ENCODE measurements at regions not wholly inside any gene's neighbourhood (a gene's known extent, or its start where the extent isn't known, plus 50 kb on each side); places are given as distances from the start of the nearest gene placed in this dataset.
A peak's percentile ranks its signal among the peaks of the same experiment; 100 is the strongest.

DNA sequence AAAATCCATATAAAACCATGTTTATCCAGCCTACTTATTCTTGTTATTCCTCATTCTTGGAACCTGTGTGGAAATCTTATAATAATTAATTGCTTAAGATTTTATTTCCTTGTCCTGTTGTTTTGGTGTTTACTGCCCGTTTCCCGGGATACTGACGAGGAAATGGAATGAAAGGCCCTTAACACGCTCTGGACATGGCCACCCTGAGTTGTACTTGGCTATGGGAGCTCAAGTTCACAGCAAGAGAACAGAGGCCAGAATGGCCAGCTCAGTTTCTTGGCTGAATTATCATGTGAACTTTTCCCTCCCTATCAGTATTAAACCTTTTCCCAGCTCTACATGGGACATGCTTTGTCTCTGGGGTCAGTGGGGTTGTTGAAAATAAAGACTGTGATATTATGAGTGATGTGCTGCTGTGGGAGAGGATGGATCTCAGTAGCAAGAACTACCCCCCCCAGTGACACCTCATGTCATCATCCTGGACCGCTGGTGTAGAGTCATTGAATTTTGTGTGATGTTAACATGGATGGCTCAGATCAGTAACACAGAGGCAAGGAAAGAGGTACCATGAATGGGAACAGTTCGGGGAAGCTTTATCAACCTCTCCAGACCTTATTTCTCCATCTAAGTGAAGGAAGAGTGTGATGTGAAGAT is 87.0 kb upstream of the IGFBP3 start:
- no peak for DNase-seq (ENCODE audit: low spot score)

DNA sequence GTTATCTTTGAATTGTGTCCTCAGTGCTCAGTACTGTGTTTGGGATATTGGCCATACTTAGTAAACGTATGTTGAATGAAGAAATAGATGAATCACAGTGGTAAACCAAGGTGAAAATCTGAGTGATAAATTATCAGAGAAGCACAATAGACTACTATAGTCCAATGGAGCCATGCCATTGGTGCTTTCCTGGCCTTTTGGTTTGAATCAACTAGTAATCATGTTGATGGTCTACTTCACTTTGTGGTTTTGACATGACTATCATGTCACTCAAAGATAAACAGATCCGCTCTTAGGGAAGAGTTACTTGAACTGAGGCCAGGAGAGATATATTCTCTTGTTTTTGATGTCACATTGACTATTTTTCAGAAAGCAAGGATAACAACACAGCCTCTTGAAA is 86.1 kb upstream of the IGFBP3 start:
- no peak for DNase-seq (ENCODE audit: low spot score)

DNA sequence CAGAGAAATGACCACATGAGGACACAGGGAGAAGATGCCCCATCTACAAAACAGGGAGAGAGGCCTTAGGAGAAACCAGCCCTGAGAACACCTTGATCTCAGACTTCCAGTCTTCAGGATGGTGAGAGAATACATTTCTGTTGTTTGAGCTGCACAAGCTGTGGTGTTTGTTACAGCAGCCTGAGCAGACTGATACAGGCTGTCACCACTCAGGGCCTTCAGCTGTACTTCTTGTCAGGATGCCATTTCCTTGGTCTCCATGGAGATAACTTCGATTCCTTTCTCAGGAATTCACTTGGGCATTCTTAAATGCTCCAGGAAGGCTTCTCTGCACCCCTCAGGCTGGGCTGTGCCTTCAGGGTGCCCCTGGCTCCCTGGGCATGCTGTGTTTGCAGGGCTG is 85.7 kb upstream of the IGFBP3 start:
- DNase-seq (ENCODE audit: low spot score), result no peak

DNA sequence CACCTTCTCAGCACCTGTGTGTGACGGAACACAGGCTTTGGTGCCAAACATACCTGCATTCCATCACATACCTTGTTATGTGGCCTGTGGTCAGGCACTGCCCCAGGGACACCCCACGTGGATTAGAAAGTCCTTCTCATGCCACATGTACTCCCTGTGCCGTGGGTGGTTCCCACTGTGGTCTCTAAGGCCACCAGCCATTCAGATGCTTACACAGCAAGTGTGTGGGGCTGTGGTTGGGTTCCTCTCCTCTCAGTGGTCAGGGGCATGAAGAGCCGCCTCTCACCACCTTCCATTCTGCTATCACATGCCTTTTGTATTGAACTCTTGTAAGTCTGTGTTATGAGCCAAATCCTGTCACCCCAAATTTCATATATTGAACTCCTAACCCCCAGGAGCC is 85.1 kb upstream of the IGFBP3 start:
- DNase-seq (ENCODE audit: low spot score), result no peak

DNA sequence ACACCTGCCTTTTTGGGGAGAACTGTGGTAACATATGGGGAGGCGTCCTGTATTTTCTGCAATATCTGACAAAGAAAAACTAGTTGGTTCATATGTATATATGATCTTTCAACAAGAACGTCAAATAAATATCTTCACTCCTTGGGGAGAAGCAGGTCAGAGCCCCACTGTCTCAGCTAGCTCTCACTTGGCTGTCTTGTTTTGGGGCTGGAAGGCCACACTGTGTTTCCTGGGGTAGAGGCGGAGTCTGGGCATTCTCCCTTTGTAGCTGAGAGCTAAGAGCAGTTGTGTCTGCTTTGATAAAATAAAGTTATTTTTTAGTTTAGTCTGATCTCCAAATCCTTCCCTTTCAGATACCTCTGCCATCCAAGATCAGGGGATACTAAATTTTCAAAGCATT is 83.9 kb upstream of the IGFBP3 start:
- DNase-seq (ENCODE audit: low spot score), result no peak

DNA sequence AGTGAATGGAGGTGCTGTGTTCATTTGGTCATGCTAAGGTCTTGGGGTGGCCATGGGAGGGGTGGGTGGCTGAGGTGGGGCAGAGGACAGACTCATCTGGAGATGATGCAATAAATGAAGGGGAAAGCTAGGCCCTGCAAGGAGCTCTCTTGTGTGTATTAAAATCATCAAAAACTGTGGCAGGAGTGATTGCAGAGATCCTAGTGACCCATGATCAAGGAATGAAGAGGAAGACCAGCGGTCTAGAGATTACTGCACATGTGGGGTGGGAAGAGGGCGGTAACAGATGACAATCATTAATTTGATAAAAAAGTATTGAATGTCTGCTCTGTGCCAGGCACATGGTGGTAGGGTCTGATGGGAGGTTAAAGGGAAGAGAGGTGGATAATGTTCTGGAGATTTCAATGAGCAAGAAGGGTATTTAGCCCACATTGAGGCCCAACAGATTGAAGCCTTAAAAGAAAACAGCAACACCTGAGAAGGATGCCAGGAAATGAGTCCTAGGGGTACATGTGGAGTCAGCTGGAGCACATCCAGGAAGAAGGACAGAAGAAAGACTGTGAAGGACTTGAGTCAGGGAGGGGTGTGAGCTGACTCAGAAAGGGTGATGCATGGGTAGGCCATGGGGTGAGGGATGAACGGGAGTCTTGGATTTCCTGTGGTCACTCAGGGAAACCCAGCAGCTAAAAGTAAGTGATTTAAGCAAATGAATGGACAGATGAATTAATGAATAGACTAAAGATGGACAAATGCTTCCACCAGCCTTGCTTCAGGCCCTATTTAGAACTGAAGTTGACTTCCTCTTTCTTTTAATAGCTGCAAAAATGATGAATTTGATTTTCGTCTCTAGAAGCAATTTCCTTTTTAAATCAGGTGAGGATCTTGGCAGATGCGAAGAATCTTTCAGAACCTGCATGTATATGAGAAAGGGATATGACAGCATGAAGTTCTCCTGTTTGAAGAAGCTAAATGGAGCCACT is 83.1 kb upstream of the IGFBP3 start:
- DNase-seq (ENCODE audit: low spot score), result peak; percentile 75

DNA sequence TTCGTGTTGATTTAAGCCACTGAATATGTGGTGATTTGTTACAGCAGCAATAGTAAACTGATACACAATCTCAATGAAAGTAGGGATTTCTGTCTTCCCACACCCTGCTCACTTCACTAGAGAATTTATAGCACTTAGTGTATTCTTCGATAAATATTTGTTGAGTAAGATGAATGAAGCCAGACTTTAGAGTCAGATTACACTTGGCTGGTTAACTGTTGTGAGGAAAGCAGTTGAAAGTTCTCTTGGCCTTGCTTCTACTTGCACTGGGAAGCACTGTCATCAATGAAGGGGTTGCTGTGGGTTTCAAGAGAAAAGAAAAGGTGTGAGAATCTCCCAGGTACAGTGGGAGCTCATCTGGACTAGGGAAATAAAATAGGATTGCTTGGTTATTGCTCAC is 82.1 kb upstream of the IGFBP3 start:
- DNase-seq (ENCODE audit: low spot score), result no peak

DNA sequence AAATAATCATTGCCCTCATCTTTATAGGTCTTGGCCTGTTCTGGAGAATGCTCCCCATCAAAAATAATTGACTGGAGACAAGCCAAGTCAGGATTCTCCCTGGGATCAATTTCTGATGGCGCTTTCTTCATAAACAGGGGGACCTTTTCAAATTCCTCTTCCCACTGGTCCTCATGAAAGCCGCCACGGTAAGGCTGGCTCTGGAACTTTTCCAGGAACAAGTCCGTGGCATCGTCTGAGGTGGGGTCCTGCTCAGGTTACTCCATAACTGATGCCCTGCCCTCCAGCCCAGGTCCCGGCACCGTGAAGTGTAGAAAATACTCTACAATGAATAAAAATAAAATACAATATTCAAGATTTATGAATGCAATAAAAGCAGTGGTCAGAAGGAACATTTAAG is 79.4 kb upstream of the IGFBP3 start:
- DNase-seq (ENCODE audit: low spot score), result no peak

DNA sequence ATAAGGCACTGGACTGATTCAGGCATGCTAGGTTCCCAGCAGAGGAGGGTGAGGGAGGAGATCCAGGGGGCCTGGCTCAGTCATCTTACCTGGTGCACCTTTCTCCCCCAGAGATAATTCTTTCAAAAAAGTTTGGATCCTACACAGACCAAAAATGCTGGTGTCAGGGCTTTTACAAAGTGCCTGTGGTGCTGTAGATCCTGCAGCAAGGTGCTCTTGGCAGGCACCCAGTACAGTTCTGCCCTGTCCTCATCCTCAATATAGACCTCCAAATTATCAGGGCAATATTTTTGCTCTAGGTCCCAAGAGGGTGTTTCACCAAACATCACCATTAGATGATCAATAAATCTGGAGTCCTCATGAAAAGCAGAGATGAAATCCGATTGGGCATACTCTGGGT is 78.5 kb upstream of the IGFBP3 start:
- DNase-seq (ENCODE audit: low spot score), result no peak

DNA sequence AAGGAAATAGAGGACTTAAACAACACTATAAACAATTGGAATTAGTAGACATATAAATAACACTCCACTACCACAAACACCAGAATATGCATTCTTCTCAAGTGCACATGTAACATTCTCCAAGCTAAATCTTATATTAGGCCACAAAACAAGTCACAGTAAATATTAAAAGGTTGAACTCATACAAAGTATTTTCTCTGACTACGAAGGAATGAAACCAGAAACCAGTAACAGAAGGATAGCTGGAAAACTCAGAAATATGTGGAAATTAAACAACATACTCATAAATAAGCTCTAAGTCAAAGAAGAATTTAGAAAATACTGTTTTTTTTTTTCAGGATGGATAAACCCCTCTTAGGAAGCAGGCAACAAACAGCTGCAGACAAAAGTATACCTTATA is 77.4 kb upstream of the IGFBP3 start:
- DNase-seq (ENCODE audit: low spot score), result no peak

DNA sequence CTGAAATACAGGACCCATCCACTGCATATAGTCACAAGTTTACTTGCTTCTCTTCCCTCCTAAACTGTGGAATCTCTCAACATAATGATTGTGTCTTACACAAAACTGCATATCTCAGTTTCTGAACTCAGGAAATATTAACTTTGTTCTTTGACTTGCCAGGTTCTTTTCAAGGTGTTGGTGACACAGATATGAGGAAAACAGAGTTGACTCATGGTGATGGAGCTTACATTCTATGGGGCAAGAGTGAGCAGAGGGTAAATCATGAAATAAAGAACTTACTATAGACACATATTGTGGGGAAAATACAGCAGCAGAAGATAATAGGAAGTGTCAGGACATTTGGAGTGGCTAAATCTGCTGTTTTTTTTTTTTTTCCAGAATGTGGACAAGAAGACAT is 72.5 kb upstream of the IGFBP3 start:
- no peak for DNase-seq (ENCODE audit: low spot score)

DNA sequence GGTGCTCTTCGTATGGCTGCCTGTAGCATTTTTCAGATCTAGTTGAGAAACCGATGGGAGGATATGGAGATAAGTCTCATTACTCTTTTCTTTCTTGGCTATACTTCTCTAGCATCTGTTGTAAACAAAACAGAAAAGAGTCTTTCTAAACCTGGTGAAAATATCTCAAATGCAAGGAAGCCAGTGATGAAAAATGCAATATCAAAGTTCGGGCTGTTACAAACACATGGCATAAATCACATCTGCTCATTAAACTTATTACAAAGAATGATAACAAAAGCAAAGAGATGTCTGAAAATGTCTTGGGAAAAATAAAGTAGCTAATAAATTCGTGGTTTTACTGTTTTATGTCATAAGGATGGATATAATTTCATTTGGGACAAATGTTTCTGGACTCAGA is 71.8 kb upstream of the IGFBP3 start:
- DNase-seq (ENCODE audit: low spot score), result no peak

DNA sequence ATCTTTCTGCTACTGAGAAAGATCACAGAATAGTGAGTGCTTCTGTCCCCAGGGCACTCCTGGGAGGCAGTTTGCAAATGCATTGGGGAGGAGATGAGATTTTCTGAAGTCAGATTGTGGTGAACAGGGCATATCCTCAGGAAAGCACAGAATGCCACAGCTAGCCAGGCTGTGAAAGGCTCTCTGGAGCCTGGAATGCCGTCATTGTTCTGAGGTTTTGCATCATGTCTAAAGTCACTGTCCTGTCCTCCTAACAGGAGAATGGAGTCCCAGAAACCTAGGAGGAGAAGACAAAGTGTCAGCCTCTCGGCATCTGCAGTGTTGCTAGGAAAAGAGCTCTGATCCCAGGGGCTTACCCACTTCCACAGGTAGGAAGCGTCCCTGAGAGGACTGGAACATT is 69.2 kb upstream of the IGFBP3 start:
- peak; percentile 4 for DNase-seq (ENCODE audit: low spot score)

DNA sequence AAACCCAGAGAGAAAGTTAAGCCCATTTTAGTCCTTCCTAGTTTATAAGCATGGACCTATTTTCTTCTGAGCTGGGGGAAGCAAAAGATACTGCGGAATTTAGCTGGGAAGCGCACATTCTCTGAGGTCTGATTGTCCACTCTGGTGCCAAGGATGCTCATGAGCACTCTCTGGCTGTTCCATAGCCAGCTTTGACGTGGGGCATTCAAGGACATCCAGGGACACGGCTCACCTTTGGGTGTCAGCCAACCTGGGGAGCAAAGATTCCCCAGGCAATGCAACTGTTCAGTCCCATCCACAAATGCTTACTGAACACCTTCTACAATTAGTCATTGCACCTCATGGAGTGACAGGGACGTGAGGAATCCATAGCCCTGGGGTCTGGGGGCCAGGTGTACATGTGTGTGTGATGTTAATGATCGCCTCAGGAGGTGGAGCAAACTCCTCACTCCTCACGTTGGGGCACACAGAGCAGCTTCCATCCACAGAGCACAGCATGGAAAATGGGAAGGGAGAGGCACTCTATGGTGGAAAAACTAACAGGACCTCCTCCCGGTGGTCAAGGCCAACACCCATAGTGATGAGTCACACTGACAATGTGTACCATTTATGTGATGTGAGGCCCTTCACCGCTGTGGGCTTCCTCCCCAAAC is 67.5 kb upstream of the IGFBP3 start:
- no peak for DNase-seq (ENCODE audit: low spot score)

DNA sequence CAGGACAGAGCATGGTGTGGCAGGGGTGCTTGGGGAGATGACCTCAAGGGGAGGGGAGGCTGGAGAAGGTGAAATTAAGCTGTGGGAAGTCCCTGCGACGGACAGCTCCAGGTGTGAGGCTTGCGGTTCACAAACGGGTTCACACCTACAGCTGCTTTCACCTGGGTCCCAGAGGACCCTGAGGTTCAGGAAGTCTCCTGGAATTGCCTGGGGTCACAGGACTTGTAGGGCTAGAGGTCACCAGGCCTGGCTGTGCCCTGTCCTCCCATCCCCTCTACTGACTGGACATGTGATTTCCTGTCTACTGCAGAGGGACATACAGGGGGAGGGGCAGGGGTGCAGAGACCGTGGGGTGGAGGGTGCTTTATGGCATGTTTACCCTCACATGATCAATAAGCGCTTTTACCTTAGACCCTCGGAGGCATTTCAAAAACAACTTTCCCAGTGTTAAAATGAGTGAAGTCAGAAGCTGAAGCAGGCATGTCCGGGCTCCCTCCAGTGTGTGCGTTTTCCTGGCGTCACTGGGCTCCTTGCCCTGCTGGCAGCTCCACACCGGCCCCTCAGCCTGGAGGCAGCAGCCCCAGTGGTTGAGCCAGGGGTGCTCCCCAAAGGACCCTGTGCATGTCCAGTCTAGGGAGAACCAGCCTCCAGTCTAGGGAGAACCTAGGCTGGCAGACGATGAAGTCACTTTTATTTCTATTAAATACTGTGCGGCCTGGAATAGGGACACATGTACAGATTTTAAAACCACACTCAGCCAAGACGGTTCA is 66.6 kb upstream of the IGFBP3 start:
- no peak for DNase-seq (ENCODE audit: low spot score)

DNA sequence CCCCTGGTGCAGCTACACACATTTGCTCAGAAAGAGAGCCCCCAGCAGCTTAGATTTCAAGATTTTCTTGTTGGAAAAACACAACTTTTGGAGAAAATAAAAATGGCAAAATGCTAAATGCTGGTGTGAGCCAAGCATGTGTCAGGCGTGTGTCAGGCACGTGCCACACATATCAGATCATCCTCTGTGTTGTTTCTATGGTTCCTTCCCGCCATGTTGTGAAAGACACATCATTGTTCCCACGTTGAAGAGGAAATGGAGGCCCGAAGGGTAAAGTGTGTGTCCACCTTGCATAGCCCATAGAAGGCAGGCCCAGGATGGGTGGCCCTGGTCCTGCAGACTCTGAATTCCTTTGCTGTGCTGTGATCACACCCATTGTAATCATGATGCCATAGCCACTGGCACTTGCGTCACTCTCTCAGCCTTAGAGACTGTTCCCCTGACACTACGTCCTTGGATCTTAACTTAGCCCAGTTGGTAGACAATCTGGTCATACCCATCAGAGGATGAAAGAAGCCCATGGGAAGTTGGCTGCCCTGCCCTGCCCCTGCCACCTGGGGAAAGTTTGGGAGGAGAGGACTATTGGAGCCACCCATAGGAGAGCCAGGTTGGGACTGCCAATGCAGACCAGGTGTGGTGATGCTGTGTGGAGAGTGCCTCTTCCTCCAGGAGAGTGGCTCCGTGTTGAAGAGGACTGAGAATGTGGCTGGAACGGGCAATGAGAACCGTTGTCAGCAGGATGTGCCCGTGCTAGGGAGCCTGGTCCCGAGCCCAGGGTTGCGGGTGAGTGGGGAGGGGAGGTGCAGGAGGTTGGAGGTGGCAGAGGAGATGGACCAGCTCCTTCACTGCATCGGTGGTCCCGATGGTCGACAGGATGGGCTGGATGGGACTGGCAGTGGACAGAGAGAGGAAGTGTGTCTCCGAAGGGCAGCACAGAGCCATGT is 65.6 kb upstream of the IGFBP3 start:
- no peak for DNase-seq (ENCODE audit: low spot score)

DNA sequence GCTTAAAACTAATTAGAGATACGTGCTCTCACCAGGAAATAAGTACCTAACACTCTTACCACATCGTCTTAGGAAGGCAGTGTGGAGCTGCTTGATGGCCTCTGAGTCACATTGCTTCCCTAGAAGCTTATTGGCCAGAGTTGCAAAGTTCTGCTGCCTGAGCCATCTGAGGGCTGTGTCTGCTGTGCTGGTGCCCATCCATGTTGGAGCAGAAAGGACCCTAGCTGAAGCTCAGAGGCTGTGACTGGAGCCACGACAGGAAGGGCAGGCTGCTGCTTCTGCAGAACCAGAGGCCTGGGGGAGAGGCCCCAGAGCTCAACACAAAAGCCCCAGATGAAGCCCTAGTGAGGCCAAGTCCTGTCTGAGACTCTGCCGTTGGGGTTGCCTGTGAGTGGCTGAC is 64.8 kb upstream of the IGFBP3 start:
- DNase-seq (ENCODE audit: low spot score), result peak; percentile 86

DNA sequence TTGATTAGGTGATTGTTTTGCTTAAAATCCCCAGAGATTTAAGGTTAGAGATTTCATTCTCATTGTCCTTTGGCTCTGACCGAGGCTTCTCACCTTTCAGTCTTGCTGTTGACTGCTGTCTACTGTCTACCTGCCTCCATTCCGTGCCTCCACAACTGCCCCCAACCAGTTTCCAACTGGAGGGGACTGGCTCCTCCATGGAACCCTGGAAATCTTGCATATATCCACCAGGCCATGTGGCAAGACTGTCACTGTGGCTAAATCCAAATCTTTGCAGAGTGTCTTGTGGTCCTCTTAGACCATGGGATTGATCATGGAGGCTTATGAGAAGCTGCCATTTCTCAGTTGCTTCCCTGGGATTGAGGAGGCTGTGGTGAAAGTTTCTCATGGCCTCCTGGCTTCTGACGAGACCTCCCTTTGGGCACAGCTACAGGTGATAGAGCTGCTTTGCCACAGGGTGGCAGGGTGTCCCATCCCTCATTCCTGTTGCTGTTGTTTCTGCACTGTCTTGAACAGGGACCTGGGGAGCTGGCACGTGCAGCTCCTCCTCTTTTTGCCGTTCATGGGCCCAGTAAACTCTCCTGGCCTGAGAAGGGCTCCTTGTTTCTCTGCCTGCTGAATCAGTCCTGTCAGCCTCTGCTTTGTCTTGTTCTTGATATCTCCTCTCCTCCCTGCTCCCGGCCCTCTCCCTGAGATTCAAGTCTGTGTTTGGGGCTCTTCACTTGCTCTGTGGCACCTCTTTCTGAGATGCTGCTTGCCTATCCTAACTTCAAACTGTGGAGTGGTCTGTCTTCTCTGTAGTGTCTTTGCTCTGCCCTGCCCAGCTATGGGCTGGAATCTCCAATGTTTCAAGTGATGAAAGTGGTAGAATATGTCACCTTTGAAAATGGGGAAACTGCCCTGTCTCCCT is 63.6 kb upstream of the IGFBP3 start:
- DNase-seq (ENCODE audit: low spot score), result no peak

DNA sequence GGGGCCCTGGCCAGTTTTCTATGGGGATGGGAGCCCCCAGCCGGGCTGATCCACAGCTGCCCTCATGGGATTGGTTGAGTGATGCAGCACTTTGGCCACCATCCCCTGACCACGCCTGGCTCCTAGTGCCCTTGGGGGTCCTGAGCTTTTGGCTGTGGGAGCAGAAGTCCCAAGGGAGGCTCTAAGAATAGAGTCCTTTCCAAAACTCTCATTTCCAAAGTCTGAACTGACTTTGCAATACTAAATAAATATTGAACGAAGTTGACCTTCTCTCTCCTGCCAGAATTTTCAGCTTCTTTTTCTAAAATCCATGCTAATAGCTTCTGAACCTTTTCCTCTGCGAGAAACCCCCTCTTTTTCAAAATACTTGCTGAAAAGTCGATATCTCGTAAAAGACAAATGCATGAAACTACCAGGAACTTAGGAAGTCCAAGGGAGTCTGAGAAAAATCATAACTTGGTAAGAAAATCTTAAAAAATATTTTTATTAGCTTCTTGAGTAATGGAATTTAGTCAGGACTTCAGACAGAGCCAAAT is 62.7 kb upstream of the IGFBP3 start:
- no peak for DNase-seq (ENCODE audit: low spot score)
